ENCODE measurements at regions not wholly inside any gene's neighbourhood (a gene's known extent, or its start where the extent isn't known, plus 50 kb on each side); places are given as distances from the start of the nearest gene placed in this dataset.

- H2AFZ ChIP-seq (ENCODE audit: low read depth, low read length) = no peak overlapping the region
Observed at GRCh38 chr16:80147026-80147655, 393.7 kb upstream of the DYNLRB2 start.

GRCh38 chr16:80144191-80144590 is 396.6 kb upstream of the DYNLRB2 start:
- Histone ChIP-seq H3K9me1 (replicated peaks; ENCODE audit: control insufficient read depth, extremely low read depth, insufficient read depth, low read length) (no peaks in the 10 kb centered on the region), H3K27ac (ENCODE audit: insufficient read depth, low read depth, low read length) (no peak overlapping the region), H3K79me2 (ENCODE audit: control insufficient read depth, insufficient read depth, low read length) (no peaks in the 10 kb centered on the region), H2AFZ (ENCODE audit: low read depth, low read length) (no peak overlapping the region), H3K27me3 (ENCODE audit: control insufficient read depth in 2 of 2, insufficient read depth in 2 of 2, low read length in 2 of 2) (no peaks in the 10 kb centered on the region), H3K4me3 (replicated peaks in 1 of 3; ENCODE audit: insufficient read depth in 1 of 3, low read depth in 1 of 3, low read length in 3 of 3) (no peak overlapping the region), H3K4me1 (ENCODE audit: control insufficient read depth, extremely low read depth, insufficient read depth, low read length) (no peaks in the 10 kb centered on the region), H3K36me3 (ENCODE audit: control insufficient read depth in 2 of 2, extremely low read depth in 1 of 2, insufficient read depth in 2 of 2, low read length in 2 of 2) (no peaks in the 10 kb centered on the region), H4K20me1 (replicated peaks; ENCODE audit: control insufficient read depth, extremely low read depth, insufficient read depth, low read length) (no peaks in the 10 kb centered on the region), H3K4me2 (ENCODE audit: insufficient read depth, low read length) (no peak overlapping the region), H3K9ac (replicated peaks; ENCODE audit: extremely low read depth, insufficient read depth, low read length) (no peak overlapping the region), H3K9me3 (replicated peaks; ENCODE audit: control insufficient read depth, insufficient read depth, low read length) (no peaks in the 10 kb centered on the region)
- no peak for TF ChIP-seq POLR2AphosphoS5 (IDR thresholded peaks at IDR 0.05; ENCODE audit: insufficient read depth, low read depth, low read length)
- no peak for TF ChIP-seq POLR2A (IDR thresholded peaks at IDR 0.05; ENCODE audit: low read depth, low read length)
- no peak for TF ChIP-seq CTCF (IDR thresholded peaks at IDR 0.05; ENCODE audit: extremely low read depth in 1 of 2, insufficient read depth in 1 of 2, low read depth in 1 of 2, low read length in 2 of 2)
- no peak for TF ChIP-seq GATA2 (IDR thresholded peaks at IDR 0.05; ENCODE audit: insufficient read depth, insufficient read length, low read depth, low read length)
- TF ChIP-seq FOS (IDR thresholded peaks at IDR 0.05; ENCODE audit: borderline replicate concordance, insufficient read depth, low read length) = no peak
- no peak for TF ChIP-seq MAX (IDR thresholded peaks at IDR 0.05; ENCODE audit: insufficient read depth, insufficient read length)
- BruUV-seq (replicated peaks) = no TSS peak
- ChIA-PET CTCF (no interaction called here), POLR2A (no interaction called here)
- DNase-seq (ENCODE audit: low read depth, low spot score) = no peak
- dilution Hi-C loops (cut with MboI; ENCODE audit: extremely low pct_ligation_motif_present, low sequenced_read_pairs) (no loop called here), intact Hi-C loops (cut with micrococcal nuclease) (no loop called here)
- FAIRE-seq = no peak

More at GRCh38 chr16:80147026-80147655, 393.7 kb upstream of the DYNLRB2 start:
- H3K27ac ChIP-seq (ENCODE audit: insufficient read depth, low read depth, low read length) = no peak overlapping the region
- intact Hi-C loops (cut with micrococcal nuclease) (no loop called here), dilution Hi-C loops (cut with MboI; ENCODE audit: extremely low pct_ligation_motif_present, low sequenced_read_pairs) (no loop called here)
- CTCF ChIA-PET = no interaction called here
- no peaks in the 10 kb centered on the region for H3K79me2 ChIP-seq (ENCODE audit: control insufficient read depth, insufficient read depth, low read length)
- no TSS peak for BruUV-seq (replicated peaks)
- H3K4me1 ChIP-seq (ENCODE audit: control insufficient read depth, extremely low read depth, insufficient read depth, low read length) = no peaks in the 10 kb centered on the region
- DNase-seq (ENCODE audit: low read depth, low spot score) = no peak
- no peaks in the 10 kb centered on the region for H3K36me3 ChIP-seq (ENCODE audit: control insufficient read depth in 2 of 2, extremely low read depth in 1 of 2, insufficient read depth in 2 of 2, low read length in 2 of 2)
- H3K4me3 ChIP-seq (replicated peaks in 1 of 3; ENCODE audit: insufficient read depth in 1 of 3, low read depth in 1 of 3, low read length in 3 of 3) = no peak overlapping the region
- H3K27me3 ChIP-seq (ENCODE audit: control insufficient read depth in 2 of 2, insufficient read depth in 2 of 2, low read length in 2 of 2) = no peaks in the 10 kb centered on the region
- no peaks in the 10 kb centered on the region for H3K9me3 ChIP-seq (replicated peaks; ENCODE audit: control insufficient read depth, insufficient read depth, low read length)
- H3K4me2 ChIP-seq (ENCODE audit: insufficient read depth, low read length) = no peak overlapping the region
- no peak for FAIRE-seq
- H4K20me1 ChIP-seq (replicated peaks; ENCODE audit: control insufficient read depth, extremely low read depth, insufficient read depth, low read length) = no peaks in the 10 kb centered on the region
- POLR2A ChIA-PET = no interaction called here
- no peaks in the 10 kb centered on the region for H3K9me1 ChIP-seq (replicated peaks; ENCODE audit: control insufficient read depth, extremely low read depth, insufficient read depth, low read length)
- TF ChIP-seq GATA2 (IDR thresholded peaks at IDR 0.05; ENCODE audit: insufficient read depth, insufficient read length, low read depth, low read length) (no peak), POLR2A (IDR thresholded peaks at IDR 0.05; ENCODE audit: low read depth, low read length) (no peak), MYC (IDR thresholded peaks at IDR 0.05; ENCODE audit: low read depth, low read length) (no peak)
- no peak overlapping the region for H3K9ac ChIP-seq (replicated peaks; ENCODE audit: extremely low read depth, insufficient read depth, low read length)

Measured in endothelial cell of umbilical vein (primary cell).